WTC11 (cell line): ENCODE measurements at regions not wholly inside any gene's neighbourhood (a gene's known extent, or its start where the extent isn't known, plus 50 kb on each side); places are given as distances from the start of the nearest gene placed in this dataset.

Experiments used
- ATAC-seq: fragments of 200-7000 bp; cut with Tn5 transposase; 2 replicates; pipeline ENCODE4 v1.10.0; 2021; ENCODE audit warnings: mild to moderate bottlenecking, moderate library complexity
- CTCF ChIA-PET: fragments of 300-600 bp; sonication (Branson Sonifier 250); formaldehyde crosslinking; loops from one replicate; lab custom pipeline; 2021; ENCODE audit warnings: antibody characterized with exemption; lab: Charles Lee
- POLR2A ChIA-PET: fragments of 350-600 bp; sonication (Branson Sonifier 250); formaldehyde crosslinking; loops from one replicate; lab custom pipeline; 2021; ENCODE audit warnings: antibody characterized with exemption; lab: Charles Lee
- DNase-seq: peaks from one replicate; pipeline ENCODE4 v3.0.0; 2021; ENCODE audit warnings: low spot score
- H3K27ac Mint-ChIP-seq: 2 replicates; pipeline ENCODE4 v1.8.0; 2021; ENCODE audit warnings: mixed read lengths
- H3K27me3 Mint-ChIP-seq: 2 replicates; pipeline ENCODE4 v1.8.0; 2021; ENCODE audit warnings: low read depth, mild to moderate bottlenecking, moderate library complexity, mixed read lengths
- H3K36me3 Mint-ChIP-seq: 2 replicates; pipeline ENCODE4 v1.8.0; 2021; ENCODE audit warnings: mixed read lengths
- H3K4me1 Mint-ChIP-seq: 2 replicates; pipeline ENCODE4 v1.8.0; 2022; ENCODE audit warnings: mixed read lengths
- H3K4me3 Mint-ChIP-seq: 2 replicates; pipeline ENCODE4 v1.8.0; 2021; ENCODE audit warnings: mild to moderate bottlenecking, moderate library complexity, mixed read lengths
- H3K9me3 Mint-ChIP-seq: 2 replicates; pipeline ENCODE4 v1.8.0; 2021; ENCODE audit warnings: mixed read lengths
- CREM ChIP-seq: sonication (generic); formaldehyde crosslinking; IDR thresholded peaks from 2 replicates; pipeline ENCODE4 v1.8.1; 2022; ENCODE audit warnings: mild to moderate bottlenecking, missing genetic modification reagents, moderate library complexity
- FOXP1 ChIP-seq: sonication (generic); formaldehyde crosslinking; IDR thresholded peaks from 2 replicates; pipeline ENCODE4 v1.8.0; 2022; ENCODE audit warnings: missing genetic modification reagents, mild to moderate bottlenecking, moderate library complexity, borderline replicate concordance
- JAZF1 ChIP-seq: fragments of 250-450 bp; sonication (Bioruptor Pico); IDR thresholded peaks from 2 replicates; pipeline ENCODE4 v1.9.0; 2021; ENCODE audit warnings: moderate library complexity, mild to moderate bottlenecking, inconsistent platforms
- MXD4 ChIP-seq: fragments of 250-450 bp; sonication (Bioruptor Pico); IDR thresholded peaks from 2 replicates; pipeline ENCODE4 v1.8.0; 2021; ENCODE audit warnings: mild to moderate bottlenecking, moderate library complexity, borderline replicate concordance
- ZNF263 ChIP-seq: sonication (generic); formaldehyde crosslinking; IDR thresholded peaks from 2 replicates; pipeline ENCODE4 v1.8.1; 2022; ENCODE audit warnings: low read depth, mild to moderate bottlenecking, moderate library complexity, missing genetic modification reagents
- ZNF416 ChIP-seq: fragments of 250-450 bp; sonication (Bioruptor Pico); IDR thresholded peaks from 2 replicates; pipeline ENCODE4 v1.9.0; 2021; ENCODE audit warnings: mild to moderate bottlenecking, inconsistent platforms
- TF ChIP-seq, protein P1 (sequence below): sonication (generic); formaldehyde crosslinking; IDR thresholded peaks from 2 replicates; pipeline ENCODE4 v1.8.0; 2023; ENCODE audit warnings: missing genetic modification reagents
- TF ChIP-seq, protein P2 (sequence below): sonication (generic); formaldehyde crosslinking; IDR thresholded peaks from 2 replicates; pipeline ENCODE4 v1.8.1; 2022; ENCODE audit warnings: mild to moderate bottlenecking, moderate library complexity, missing genetic modification reagents
- TF ChIP-seq, protein P3 (sequence below): fragments of 250-450 bp; sonication (Bioruptor Pico); conservative IDR thresholded peaks from 2 replicates; pipeline ENCODE4 v1.9.0; 2021; ENCODE audit warnings: mild to moderate bottlenecking
- TF ChIP-seq, protein P4 (sequence below): sonication (generic); formaldehyde crosslinking; IDR thresholded peaks from 2 replicates; pipeline ENCODE4 v1.8.0; 2022; ENCODE audit warnings: missing genetic modification reagents
- TF ChIP-seq, protein P5 (sequence below): sonication (generic); formaldehyde crosslinking; IDR thresholded peaks from 2 replicates; pipeline ENCODE4 v1.8.0; 2023; ENCODE audit warnings: missing genetic modification reagents, mild to moderate bottlenecking, borderline replicate concordance
- TF ChIP-seq, protein P6 (sequence below): sonication (generic); formaldehyde crosslinking; IDR thresholded peaks from 2 replicates; pipeline ENCODE4 v1.8.1; 2022; ENCODE audit warnings: mild to moderate bottlenecking, missing genetic modification reagents, moderate library complexity, borderline replicate concordance
- TF ChIP-seq, protein P7 (sequence below): fragments of 250-450 bp; sonication (Bioruptor Pico); IDR thresholded peaks from 2 replicates; pipeline ENCODE4 v2.1.2; 2022; ENCODE audit warnings: mild to moderate bottlenecking, moderate library complexity
- TF ChIP-seq, protein P8 (sequence below): fragments of 250-450 bp; sonication (Bioruptor Pico); IDR thresholded peaks from 2 replicates; pipeline ENCODE4 v1.9.0; 2021; ENCODE audit warnings: mild to moderate bottlenecking, borderline replicate concordance

DNA sequence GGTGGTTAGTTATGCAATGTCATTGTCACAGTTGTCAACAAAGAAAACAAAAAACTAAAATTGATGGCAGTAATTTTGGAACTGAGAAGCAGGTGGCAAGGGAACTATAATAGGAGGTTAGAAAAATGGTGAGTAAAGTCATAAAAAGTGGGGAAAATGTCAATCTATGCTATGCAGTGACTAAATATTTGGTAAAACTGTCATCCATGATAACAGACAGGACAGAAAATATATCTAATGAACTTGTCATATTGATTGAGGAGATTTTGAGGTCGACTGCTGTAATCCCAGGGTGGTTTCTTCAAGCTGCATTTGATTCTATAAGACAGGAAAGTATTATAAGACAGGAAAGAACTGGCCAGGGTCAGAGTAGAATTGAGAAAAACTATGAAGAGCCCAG lies 998.4 kb downstream of the IGSF11 start (continued):
- TF ChIP-seq, protein P1, sequence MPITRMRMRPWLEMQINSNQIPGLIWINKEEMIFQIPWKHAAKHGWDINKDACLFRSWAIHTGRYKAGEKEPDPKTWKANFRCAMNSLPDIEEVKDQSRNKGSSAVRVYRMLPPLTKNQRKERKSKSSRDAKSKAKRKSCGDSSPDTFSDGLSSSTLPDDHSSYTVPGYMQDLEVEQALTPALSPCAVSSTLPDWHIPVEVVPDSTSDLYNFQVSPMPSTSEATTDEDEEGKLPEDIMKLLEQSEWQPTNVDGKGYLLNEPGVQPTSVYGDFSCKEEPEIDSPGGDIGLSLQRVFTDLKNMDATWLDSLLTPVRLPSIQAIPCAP (CRISPR knock-in tag): no peak
- TF ChIP-seq, protein P2, sequence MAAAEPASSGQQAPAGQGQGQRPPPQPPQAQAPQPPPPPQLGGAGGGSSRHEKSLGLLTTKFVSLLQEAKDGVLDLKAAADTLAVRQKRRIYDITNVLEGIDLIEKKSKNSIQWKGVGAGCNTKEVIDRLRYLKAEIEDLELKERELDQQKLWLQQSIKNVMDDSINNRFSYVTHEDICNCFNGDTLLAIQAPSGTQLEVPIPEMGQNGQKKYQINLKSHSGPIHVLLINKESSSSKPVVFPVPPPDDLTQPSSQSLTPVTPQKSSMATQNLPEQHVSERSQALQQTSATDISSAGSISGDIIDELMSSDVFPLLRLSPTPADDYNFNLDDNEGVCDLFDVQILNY (CRISPR knock-in tag): no peak
- TF ChIP-seq, protein P3, sequence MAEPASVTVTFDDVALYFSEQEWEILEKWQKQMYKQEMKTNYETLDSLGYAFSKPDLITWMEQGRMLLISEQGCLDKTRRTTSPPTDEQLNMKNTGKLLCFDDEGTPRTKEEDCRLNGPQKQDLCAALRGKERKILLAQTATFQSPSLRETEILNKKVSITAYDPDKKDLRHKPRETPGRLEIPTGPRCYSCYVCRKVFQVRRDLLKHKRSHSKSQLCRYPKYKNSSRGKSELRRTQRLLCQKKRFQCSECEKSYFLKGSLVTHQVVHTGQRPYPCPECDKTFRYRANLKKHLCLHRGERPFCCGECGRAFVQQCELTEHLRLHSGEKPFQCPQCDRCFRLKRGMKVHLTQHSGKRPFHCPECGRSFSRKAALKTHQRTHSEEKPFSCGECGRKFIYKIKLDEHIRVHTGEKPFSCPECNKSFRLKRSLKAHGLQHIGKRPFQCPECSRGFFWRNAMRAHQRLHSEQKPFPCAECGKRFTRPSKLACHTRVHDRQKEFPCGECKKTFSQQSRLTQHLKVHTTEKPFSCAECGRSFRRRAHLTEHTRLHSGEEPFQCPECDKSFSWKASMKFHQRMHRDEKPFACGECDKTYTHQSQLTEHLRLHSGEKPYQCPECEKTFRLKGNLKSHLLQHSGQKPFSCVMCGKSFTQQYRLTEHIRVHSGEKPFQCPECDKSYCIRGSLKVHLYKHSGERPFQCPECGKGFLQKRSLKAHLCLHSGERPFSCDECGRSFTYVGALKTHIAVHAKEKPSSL: no peak
- TF ChIP-seq, protein P4, sequence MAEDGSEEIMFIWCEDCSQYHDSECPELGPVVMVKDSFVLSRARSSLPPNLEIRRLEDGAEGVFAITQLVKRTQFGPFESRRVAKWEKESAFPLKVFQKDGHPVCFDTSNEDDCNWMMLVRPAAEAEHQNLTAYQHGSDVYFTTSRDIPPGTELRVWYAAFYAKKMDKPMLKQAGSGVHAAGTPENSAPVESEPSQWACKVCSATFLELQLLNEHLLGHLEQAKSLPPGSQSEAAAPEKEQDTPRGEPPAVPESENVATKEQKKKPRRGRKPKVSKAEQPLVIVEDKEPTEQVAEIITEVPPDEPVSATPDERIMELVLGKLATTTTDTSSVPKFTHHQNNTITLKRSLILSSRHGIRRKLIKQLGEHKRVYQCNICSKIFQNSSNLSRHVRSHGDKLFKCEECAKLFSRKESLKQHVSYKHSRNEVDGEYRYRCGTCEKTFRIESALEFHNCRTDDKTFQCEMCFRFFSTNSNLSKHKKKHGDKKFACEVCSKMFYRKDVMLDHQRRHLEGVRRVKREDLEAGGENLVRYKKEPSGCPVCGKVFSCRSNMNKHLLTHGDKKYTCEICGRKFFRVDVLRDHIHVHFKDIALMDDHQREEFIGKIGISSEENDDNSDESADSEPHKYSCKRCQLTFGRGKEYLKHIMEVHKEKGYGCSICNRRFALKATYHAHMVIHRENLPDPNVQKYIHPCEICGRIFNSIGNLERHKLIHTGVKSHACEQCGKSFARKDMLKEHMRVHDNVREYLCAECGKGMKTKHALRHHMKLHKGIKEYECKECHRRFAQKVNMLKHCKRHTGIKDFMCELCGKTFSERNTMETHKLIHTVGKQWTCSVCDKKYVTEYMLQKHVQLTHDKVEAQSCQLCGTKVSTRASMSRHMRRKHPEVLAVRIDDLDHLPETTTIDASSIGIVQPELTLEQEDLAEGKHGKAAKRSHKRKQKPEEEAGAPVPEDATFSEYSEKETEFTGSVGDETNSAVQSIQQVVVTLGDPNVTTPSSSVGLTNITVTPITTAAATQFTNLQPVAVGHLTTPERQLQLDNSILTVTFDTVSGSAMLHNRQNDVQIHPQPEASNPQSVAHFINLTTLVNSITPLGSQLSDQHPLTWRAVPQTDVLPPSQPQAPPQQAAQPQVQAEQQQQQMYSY (CRISPR knock-in tag): no peak
- TF ChIP-seq, protein P5, sequence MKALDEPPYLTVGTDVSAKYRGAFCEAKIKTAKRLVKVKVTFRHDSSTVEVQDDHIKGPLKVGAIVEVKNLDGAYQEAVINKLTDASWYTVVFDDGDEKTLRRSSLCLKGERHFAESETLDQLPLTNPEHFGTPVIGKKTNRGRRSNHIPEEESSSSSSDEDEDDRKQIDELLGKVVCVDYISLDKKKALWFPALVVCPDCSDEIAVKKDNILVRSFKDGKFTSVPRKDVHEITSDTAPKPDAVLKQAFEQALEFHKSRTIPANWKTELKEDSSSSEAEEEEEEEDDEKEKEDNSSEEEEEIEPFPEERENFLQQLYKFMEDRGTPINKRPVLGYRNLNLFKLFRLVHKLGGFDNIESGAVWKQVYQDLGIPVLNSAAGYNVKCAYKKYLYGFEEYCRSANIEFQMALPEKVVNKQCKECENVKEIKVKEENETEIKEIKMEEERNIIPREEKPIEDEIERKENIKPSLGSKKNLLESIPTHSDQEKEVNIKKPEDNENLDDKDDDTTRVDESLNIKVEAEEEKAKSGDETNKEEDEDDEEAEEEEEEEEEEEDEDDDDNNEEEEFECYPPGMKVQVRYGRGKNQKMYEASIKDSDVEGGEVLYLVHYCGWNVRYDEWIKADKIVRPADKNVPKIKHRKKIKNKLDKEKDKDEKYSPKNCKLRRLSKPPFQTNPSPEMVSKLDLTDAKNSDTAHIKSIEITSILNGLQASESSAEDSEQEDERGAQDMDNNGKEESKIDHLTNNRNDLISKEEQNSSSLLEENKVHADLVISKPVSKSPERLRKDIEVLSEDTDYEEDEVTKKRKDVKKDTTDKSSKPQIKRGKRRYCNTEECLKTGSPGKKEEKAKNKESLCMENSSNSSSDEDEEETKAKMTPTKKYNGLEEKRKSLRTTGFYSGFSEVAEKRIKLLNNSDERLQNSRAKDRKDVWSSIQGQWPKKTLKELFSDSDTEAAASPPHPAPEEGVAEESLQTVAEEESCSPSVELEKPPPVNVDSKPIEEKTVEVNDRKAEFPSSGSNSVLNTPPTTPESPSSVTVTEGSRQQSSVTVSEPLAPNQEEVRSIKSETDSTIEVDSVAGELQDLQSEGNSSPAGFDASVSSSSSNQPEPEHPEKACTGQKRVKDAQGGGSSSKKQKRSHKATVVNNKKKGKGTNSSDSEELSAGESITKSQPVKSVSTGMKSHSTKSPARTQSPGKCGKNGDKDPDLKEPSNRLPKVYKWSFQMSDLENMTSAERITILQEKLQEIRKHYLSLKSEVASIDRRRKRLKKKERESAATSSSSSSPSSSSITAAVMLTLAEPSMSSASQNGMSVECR: no peak
- TF ChIP-seq, protein P6, sequence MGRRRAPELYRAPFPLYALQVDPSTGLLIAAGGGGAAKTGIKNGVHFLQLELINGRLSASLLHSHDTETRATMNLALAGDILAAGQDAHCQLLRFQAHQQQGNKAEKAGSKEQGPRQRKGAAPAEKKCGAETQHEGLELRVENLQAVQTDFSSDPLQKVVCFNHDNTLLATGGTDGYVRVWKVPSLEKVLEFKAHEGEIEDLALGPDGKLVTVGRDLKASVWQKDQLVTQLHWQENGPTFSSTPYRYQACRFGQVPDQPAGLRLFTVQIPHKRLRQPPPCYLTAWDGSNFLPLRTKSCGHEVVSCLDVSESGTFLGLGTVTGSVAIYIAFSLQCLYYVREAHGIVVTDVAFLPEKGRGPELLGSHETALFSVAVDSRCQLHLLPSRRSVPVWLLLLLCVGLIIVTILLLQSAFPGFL (CRISPR knock-in tag): no peak

DNA sequence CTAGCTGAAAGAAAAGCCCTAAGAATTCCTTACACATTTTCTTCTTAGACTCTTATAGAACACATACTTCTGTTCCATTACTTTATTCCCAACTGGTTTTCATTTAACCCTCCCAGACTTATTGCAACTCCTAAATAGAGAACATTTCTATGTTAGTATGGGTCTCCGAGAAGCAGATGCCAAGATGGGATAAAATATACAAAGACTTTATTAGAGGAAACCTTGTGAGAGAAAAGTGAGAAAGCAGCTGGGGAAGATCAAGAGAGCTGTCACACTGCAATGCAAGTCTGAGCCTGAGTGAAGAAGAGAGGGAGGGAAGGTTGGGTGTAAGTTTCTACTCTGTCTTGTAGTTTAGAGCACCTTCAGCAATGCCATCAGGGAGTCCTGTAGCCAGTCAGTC lies 979.3 kb downstream of the IGSF11 start:
- DNase-seq: no peak
- Mint-ChIP-seq H3K36me3 (0 out of 2 replicates have a peak, but pooled peaks cover 8% of the 10 kb centered on the region), H3K27ac (no peak overlapping the region), H3K4me1 (no peaks in the 10 kb centered on the region), H3K9me3 (peaks cover 8% of the 10 kb centered on the region), H3K27me3 (no peaks in the 10 kb centered on the region), H3K4me3 (no peak overlapping the region)
- no peak for ATAC-seq
- CTCF ChIA-PET: no interaction called here
- POLR2A ChIA-PET: no interaction called here
- TF ChIP-seq JAZF1 (CRISPR knock-in tag): no peak
- TF ChIP-seq, protein P7, sequence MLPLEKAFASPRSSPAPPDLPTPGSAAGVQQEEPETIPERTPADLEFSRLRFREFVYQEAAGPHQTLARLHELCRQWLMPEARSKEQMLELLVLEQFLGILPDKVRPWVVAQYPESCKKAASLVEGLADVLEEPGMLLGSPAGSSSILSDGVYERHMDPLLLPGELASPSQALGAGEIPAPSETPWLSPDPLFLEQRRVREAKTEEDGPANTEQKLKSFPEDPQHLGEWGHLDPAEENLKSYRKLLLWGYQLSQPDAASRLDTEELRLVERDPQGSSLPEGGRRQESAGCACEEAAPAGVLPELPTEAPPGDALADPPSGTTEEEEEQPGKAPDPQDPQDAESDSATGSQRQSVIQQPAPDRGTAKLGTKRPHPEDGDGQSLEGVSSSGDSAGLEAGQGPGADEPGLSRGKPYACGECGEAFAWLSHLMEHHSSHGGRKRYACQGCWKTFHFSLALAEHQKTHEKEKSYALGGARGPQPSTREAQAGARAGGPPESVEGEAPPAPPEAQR: no peak
- no peak for TF ChIP-seq CREM (CRISPR knock-in tag)
- TF ChIP-seq, protein P6 (CRISPR knock-in tag): no peak
- TF ChIP-seq, protein P8, sequence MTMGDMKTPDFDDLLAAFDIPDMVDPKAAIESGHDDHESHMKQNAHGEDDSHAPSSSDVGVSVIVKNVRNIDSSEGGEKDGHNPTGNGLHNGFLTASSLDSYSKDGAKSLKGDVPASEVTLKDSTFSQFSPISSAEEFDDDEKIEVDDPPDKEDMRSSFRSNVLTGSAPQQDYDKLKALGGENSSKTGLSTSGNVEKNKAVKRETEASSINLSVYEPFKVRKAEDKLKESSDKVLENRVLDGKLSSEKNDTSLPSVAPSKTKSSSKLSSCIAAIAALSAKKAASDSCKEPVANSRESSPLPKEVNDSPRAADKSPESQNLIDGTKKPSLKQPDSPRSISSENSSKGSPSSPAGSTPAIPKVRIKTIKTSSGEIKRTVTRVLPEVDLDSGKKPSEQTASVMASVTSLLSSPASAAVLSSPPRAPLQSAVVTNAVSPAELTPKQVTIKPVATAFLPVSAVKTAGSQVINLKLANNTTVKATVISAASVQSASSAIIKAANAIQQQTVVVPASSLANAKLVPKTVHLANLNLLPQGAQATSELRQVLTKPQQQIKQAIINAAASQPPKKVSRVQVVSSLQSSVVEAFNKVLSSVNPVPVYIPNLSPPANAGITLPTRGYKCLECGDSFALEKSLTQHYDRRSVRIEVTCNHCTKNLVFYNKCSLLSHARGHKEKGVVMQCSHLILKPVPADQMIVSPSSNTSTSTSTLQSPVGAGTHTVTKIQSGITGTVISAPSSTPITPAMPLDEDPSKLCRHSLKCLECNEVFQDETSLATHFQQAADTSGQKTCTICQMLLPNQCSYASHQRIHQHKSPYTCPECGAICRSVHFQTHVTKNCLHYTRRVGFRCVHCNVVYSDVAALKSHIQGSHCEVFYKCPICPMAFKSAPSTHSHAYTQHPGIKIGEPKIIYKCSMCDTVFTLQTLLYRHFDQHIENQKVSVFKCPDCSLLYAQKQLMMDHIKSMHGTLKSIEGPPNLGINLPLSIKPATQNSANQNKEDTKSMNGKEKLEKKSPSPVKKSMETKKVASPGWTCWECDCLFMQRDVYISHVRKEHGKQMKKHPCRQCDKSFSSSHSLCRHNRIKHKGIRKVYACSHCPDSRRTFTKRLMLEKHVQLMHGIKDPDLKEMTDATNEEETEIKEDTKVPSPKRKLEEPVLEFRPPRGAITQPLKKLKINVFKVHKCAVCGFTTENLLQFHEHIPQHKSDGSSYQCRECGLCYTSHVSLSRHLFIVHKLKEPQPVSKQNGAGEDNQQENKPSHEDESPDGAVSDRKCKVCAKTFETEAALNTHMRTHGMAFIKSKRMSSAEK (CRISPR knock-in tag): no peak
- no peak for TF ChIP-seq ZNF263
- no peak for TF ChIP-seq FOXP1 (CRISPR knock-in tag)
- no peak for TF ChIP-seq MXD4 (CRISPR knock-in tag)
- TF ChIP-seq ZNF416 (CRISPR knock-in tag): no peak
